NB4 (cell line): ENCODE measurements at regions not wholly inside any gene's neighbourhood (a gene's known extent, or its start where the extent isn't known, plus 50 kb on each side); places are given as distances from the start of the nearest gene placed in this dataset.

ENCODE experiments used
- DNase-seq: peaks from one replicate; pipeline ENCODE4 v3.0.0; 2010; ENCODE audit warnings: low read depth
- H3K4me3 ChIP-seq: one replicate; pipeline ENCODE4 v1.5.1; 2011; ENCODE audit warnings: mild to moderate bottlenecking, low read depth, low read length, moderate library complexity
- CTCF ChIP-seq: IDR thresholded peaks from one replicate; pipeline ENCODE4 v1.5.1; 2012; ENCODE audit warnings: low read depth, low read length
- MAX ChIP-seq: IDR thresholded peaks from 2 replicates; pipeline ENCODE4 v1.6.1; 2011; ENCODE audit warnings: low read depth, low read length
- MYC ChIP-seq: IDR thresholded peaks from 2 replicates; pipeline ENCODE4 v1.6.1; 2011; ENCODE audit warnings: low read depth, low read length
- POLR2A ChIP-seq: IDR thresholded peaks from 2 replicates; pipeline ENCODE4 v1.6.1; 2011; ENCODE audit warnings: mild to moderate bottlenecking; ENCODE audit not compliant: insufficient read length; ENCODE audit errors: extremely low read depth

- no peak for TF ChIP-seq CTCF
- no peak for TF ChIP-seq POLR2A
- TF ChIP-seq MYC, result no peak
- TF ChIP-seq MAX, result no peak
- DNase-seq, result no peak
- no peak overlapping the region for H3K4me3 ChIP-seq
Measured at GRCh38 chr4:31391976-31392375, 671.8 kb downstream of the PCDH7 start.

GRCh38 chr4:31392923-31393322 is 672.8 kb downstream of the PCDH7 start:
- DNase-seq, result no peak
- TF ChIP-seq POLR2A (no peak), CTCF (no peak), MYC (no peak), MAX (no peak)
- H3K4me3 ChIP-seq, result no peak overlapping the region

GRCh38 chr4:31408121-31408520 is 688.0 kb downstream of the PCDH7 start:
- no peak overlapping the region for H3K4me3 ChIP-seq
- TF ChIP-seq CTCF (no peak), MYC (no peak), MAX (no peak), POLR2A (no peak)
- DNase-seq, result no peak

GRCh38 chr4:31411565-31411964 is 691.4 kb downstream of the PCDH7 start:
- DNase-seq, result no peak
- H3K4me3 ChIP-seq, result no peak overlapping the region
- TF ChIP-seq MAX, result no peak
- TF ChIP-seq MYC, result no peak
- TF ChIP-seq CTCF, result no peak
- no peak for TF ChIP-seq POLR2A

- DNase-seq, result no peak
- H3K4me3 ChIP-seq, result no peak overlapping the region
- TF ChIP-seq POLR2A, result no peak
- TF ChIP-seq CTCF, result no peak
- TF ChIP-seq MAX, result no peak
- TF ChIP-seq MYC, result no peak
Measured at GRCh38 chr4:31415629-31416028, 695.5 kb downstream of the PCDH7 start.

GRCh38 chr4:31416498-31416897 is 696.3 kb downstream of the PCDH7 start:
- H3K4me3 ChIP-seq, result no peak overlapping the region
- TF ChIP-seq MYC (no peak), POLR2A (no peak), MAX (no peak)
- DNase-seq, result no peak
